ENCODE measurements at regions not wholly inside any gene's neighbourhood (a gene's known extent, or its start where the extent isn't known, plus 50 kb on each side); places are given as distances from the start of the nearest gene placed in this dataset.

DNA sequence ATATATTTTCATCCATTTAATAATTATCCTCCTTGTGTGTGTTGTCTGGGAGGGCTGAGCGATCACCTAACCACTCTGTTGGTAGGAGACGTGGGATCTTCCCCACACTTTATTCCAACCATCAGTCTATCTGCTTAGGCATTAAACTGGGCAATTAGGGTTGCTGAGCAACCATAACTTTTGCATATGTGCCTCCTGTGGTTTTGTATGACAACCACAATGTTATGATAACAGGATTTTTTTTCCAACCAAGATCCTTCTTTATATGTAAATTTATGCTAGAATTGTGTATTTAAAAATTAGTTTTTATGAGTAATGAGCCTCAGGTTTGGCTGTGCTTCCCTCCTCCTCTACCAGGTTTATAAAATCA, 495.0 kb upstream of the MGMT start (continued):
- TF ChIP-seq ZFP91 (CRISPR knock-in tag; IDR thresholded peaks at IDR 0.05; ENCODE audit: borderline replicate concordance) (no peak), ZFAT (CRISPR knock-in tag; conservative IDR thresholded peaks at IDR 0.05) (no peak), ATM (IDR thresholded peaks at IDR 0.05; ENCODE audit: borderline replicate concordance) (no peak)

- POLR2A ChIA-PET = no interaction called here
- CTCF ChIA-PET (ENCODE audit: low intra/inter-chr PET ratio, low total read pairs) = no interaction called here
- Histone ChIP-seq H3K4me2 (ENCODE audit: low read depth, low read length) (no peak overlapping the region), H3K9ac (ENCODE audit: insufficient read depth, low read depth, low read length) (no peak overlapping the region), H3K27ac (ENCODE audit: extremely low read length, insufficient read depth, low read length) (no peak overlapping the region), H3K4me1 (ENCODE audit: insufficient read depth, low read length) (no peaks in the 10 kb centered on the region), H3K36me3 (replicated peaks in 1 of 2; ENCODE audit: control insufficient read depth in 1 of 2, insufficient read depth in 2 of 2, low read length in 2 of 2) (no peaks in the 10 kb centered on the region), H3K27me3 (ENCODE audit: control insufficient read depth in 1 of 2, insufficient read depth in 2 of 2, low read length in 2 of 2) (peaks cover 0 to 11% of the 10 kb centered on the region in 2 experiments; a peak in 2 of 5 replicates), H3K79me2 (ENCODE audit: insufficient read depth, low read length) (no peaks in the 10 kb centered on the region), H2AFZ (ENCODE audit: low read length) (no peak overlapping the region), H3K4me3 (replicated peaks in 1 of 3; ENCODE audit: insufficient read depth in 1 of 3, low read depth in 2 of 3, low read length in 3 of 3) (no peak overlapping the region), H4K20me1 (ENCODE audit: insufficient read depth, low read length) (no peaks in the 10 kb centered on the region), H3K9me3 (ENCODE audit: low read length) (no peaks in the 10 kb centered on the region)
- TF ChIP-seq, protein P1, sequence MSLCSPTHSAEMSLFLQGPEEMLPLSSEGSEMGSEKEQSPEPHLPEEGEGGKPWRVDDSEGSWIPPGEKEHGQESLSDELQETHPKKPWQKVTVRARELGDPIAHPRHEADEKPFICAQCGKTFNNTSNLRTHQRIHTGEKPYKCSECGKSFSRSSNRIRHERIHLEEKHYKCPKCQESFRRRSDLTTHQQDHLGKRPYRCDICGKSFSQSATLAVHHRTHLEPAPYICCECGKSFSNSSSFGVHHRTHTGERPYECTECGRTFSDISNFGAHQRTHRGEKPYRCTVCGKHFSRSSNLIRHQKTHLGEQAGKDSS (CRISPR knock-in tag; IDR thresholded peaks at IDR 0.05; ENCODE audit: borderline replicate concordance, low read depth) = no peak
- TF ChIP-seq MED13 (CRISPR knock-in tag; IDR thresholded peaks at IDR 0.05) (no peak), SATB2 (CRISPR knock-in tag; IDR thresholded peaks at IDR 0.05) (no peak), HMG20A (CRISPR knock-in tag; IDR thresholded peaks at IDR 0.05; ENCODE audit: borderline replicate concordance) (no peak)
- TF ChIP-seq, protein P2, sequence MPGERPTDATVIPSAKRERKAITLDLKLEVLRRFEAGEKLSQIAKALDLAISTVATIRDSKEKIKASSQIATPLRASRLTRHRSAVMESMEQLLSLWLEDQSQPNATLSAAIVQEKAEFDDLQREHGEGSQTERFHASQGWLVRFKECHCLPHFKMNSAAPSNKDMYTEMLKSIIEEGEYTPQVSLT (CRISPR knock-in tag; IDR thresholded peaks at IDR 0.05; ENCODE audit: borderline replicate concordance, low read depth) = no peak
- TF ChIP-seq, protein P3, sequence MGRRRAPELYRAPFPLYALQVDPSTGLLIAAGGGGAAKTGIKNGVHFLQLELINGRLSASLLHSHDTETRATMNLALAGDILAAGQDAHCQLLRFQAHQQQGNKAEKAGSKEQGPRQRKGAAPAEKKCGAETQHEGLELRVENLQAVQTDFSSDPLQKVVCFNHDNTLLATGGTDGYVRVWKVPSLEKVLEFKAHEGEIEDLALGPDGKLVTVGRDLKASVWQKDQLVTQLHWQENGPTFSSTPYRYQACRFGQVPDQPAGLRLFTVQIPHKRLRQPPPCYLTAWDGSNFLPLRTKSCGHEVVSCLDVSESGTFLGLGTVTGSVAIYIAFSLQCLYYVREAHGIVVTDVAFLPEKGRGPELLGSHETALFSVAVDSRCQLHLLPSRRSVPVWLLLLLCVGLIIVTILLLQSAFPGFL (CRISPR knock-in tag; IDR thresholded peaks at IDR 0.05) = no peak
- no TSS peak for BruUV-seq (replicated peaks)
- no peak for ATAC-seq
- in situ Hi-C loops (cut with HindIII; ENCODE audit: extremely low pct_ligation_motif_present, low pct_unique_long_range_greater_than_20kb) (no loop called here), intact Hi-C loops (cut with micrococcal nuclease; ENCODE audit: unreplicated experiment) (no loop called here)
- no peak for DNase-seq (ENCODE audit: low spot score)
- WGBS (ENCODE audit: low lambda C conversion rate) = 2% methylated on average over 6 of the region's 6 CpGs
- FAIRE-seq = no peak
Measured at GRCh38 chr10:128973221-128973620, 493.8 kb upstream of the MGMT start.

Data from HepG2 (cell line).